Chondrocyte (in vitro differentiated cells): ENCODE measurements at regions not wholly inside any gene's neighbourhood (a gene's known extent, or its start where the extent isn't known, plus 50 kb on each side); places are given as distances from the start of the nearest gene placed in this dataset.

ENCODE experiments used
- DNase-seq: peaks from one replicate; pipeline ENCODE4 v3.0.0; 2021; ENCODE audit warnings: mixed read lengths, low spot score
- H3K27ac Mint-ChIP-seq: one replicate; pipeline ENCODE4 v1.8.0; 2021; ENCODE audit warnings: mild to moderate bottlenecking, moderate library complexity, mixed read lengths; ENCODE audit not compliant: unreplicated experiment
- H3K27me3 Mint-ChIP-seq: 2 replicates; pipeline ENCODE4 v1.8.0; 2021; ENCODE audit warnings: low read depth, mixed read lengths
- H3K36me3 Mint-ChIP-seq: 2 replicates; pipeline ENCODE4 v1.8.0; 2021; ENCODE audit warnings: low read depth, mixed read lengths
- H3K4me1 Mint-ChIP-seq: 2 replicates; pipeline ENCODE4 v1.8.0; 2021; ENCODE audit warnings: low read depth, mild to moderate bottlenecking, mixed read lengths
- H3K4me3 Mint-ChIP-seq: one replicate; pipeline ENCODE4 v1.8.0; 2021; ENCODE audit warnings: mild to moderate bottlenecking, moderate library complexity, mixed read lengths; ENCODE audit not compliant: unreplicated experiment
- H3K9me3 Mint-ChIP-seq: 2 replicates; pipeline ENCODE4 v1.8.0; 2021; ENCODE audit warnings: low read depth, mixed read lengths
- CTCF ChIP-seq: fragments of 200-600 bp; sonication (generic); IDR thresholded peaks from 2 replicates; pipeline ENCODE4 v1.5.0; 2021; ENCODE audit warnings: antibody characterized with exemption, mild to moderate bottlenecking, moderate library complexity

GRCh38 chr18:78571831-78572347 is 407.7 kb upstream of the SALL3 start:
- no peaks in the 10 kb centered on the region for H3K4me1 Mint-ChIP-seq
- no peak for DNase-seq

DNA sequence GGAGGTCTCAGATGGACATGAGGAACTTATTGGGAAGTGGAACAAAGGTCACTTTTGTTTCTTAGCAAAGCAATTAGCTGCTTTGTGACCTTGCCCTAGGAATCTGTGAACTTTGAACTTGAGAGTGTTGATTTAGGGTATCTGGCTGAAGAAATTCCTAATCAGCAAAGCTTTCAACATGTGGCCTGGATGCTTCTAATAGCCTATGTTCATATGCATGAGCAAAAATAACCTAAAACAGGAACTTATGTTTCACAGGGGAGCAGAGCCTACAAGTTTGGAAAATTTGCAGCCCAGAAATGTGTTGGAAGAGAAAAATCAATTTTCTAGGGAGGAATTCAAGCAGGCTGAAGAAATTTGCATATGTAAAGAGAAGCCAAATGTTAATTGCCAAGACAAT is 405.8 kb upstream of the SALL3 start:
- no peak overlapping the region for H3K27ac Mint-ChIP-seq
- H3K27me3 Mint-ChIP-seq = no peaks in the 10 kb centered on the region
- peaks cover 2% of the 10 kb centered on the region for H3K36me3 Mint-ChIP-seq
- H3K4me1 Mint-ChIP-seq = no peaks in the 10 kb centered on the region
- no peak overlapping the region for H3K4me3 Mint-ChIP-seq
- peaks cover 66% of the 10 kb centered on the region for H3K9me3 Mint-ChIP-seq
- TF ChIP-seq CTCF = no peak
- no peak for DNase-seq

More at GRCh38 chr18:78571831-78572347, 407.7 kb upstream of the SALL3 start:
- no peaks in the 10 kb centered on the region for H3K27me3 Mint-ChIP-seq
- H3K4me3 Mint-ChIP-seq = no peak overlapping the region
- no peak overlapping the region for H3K27ac Mint-ChIP-seq
- no peak for TF ChIP-seq CTCF
- H3K9me3 Mint-ChIP-seq = peaks cover 66% of the 10 kb centered on the region
- peaks cover 2% of the 10 kb centered on the region for H3K36me3 Mint-ChIP-seq

DNA sequence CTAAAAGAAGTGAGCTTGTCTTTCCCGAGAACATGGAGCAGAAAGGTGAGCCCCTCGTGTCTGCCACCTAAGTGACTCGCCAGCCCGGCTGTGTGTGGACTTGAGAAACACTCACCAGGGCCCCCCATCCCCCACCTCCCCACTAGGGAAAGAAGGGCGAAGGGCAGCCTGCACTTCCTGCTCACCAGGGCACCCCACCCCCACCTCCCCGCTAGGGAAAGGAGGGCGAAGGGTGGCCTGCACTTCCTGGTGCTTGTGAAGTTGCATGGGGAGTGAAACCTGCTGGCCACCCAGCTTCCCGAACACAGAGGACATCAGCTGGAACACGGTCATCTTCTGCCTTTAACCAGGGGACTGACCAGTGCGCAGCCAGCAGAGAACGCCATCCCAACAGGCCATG is 402.7 kb upstream of the SALL3 start:
- peaks cover 2% of the 10 kb centered on the region for H3K36me3 Mint-ChIP-seq
- no peaks in the 10 kb centered on the region for H3K4me1 Mint-ChIP-seq
- DNase-seq = no peak
- H3K4me3 Mint-ChIP-seq = no peak overlapping the region
- peaks cover 50% of the 10 kb centered on the region for H3K9me3 Mint-ChIP-seq
- no peak for TF ChIP-seq CTCF
- H3K27ac Mint-ChIP-seq = no peak overlapping the region
- no peaks in the 10 kb centered on the region for H3K27me3 Mint-ChIP-seq

DNA sequence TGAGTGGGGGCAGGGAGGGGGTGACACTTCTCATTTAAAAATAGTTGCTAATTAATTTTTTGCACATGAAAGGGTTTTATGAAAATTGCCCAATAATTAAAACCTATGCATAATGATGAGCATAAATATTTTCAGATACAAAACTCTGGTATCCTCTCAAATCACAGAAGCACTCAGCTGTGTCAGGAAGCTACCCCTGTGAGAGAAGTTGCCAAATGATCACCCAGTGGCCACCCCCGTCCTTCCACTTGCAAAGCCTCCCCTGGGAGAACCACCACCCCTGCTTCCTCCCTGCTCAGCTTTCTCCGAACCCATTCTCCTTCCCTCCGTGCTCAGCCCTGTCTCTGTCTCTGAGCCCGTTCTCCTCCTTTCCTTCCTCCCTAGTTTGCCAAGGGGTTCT is 400.2 kb upstream of the SALL3 start:
- Mint-ChIP-seq H3K27ac (no peak overlapping the region), H3K27me3 (no peaks in the 10 kb centered on the region), H3K4me3 (no peak overlapping the region), H3K9me3 (peaks cover 34% of the 10 kb centered on the region), H3K36me3 (peaks cover 2% of the 10 kb centered on the region), H3K4me1 (no peaks in the 10 kb centered on the region)
- TF ChIP-seq CTCF = no peak
- no peak for DNase-seq

DNA sequence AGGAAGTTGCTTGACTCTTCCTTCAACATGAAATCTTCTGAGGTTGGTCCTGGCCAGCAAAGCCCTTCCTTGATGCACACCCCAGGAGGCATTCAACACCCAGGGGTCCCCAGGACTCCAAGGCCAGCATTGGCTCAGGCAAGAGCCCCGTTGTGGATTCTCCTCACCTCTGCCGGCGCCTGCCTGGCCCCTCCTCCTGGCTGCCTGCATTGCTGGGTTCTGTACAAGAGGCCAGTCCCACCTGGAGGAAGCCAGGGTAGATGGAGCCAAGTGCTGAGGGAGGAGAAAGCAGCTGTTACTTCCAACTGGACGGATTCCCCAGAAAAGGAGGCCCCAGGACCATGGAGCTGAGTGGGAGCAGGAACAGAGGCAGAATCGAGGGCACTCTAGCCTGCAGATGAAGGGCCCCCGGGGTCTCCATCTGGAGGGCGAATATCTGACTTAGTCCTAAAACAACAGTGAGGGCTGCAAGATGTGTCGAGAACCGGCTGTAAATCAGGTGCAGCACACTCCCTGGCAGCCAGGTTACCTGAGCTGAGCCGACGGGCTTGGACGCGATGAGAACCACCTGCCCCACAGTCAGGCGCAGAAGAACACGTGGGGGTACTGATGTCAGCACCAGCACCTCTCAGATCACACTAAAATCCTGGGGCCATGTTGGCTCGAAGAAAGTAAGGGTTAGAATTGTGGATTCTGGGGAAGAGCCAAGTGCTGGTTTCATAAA is 399.6 kb upstream of the SALL3 start:
- TF ChIP-seq CTCF = no peak
- Mint-ChIP-seq H3K4me3 (no peak overlapping the region), H3K27me3 (no peaks in the 10 kb centered on the region), H3K4me1 (no peaks in the 10 kb centered on the region), H3K9me3 (peaks cover 31% of the 10 kb centered on the region), H3K36me3 (no peaks in the 10 kb centered on the region), H3K27ac (no peak overlapping the region)
- DNase-seq = no peak
